Ascending aorta (tissue), 2 donors: ENCODE measurements at regions not wholly inside any gene's neighbourhood (a gene's known extent, or its start where the extent isn't known, plus 50 kb on each side); places are given as distances from the start of the nearest gene placed in this dataset.
A peak's percentile ranks its signal among the peaks of the same experiment; 100 is the strongest.

Experiments used
- DNase-seq, 2 donors: peaks; one replicate each; pipeline ENCODE4 v3.0.0-alpha.2; 2019; ENCODE audit warnings: low spot score in 2 of 2
- H3K27ac ChIP-seq, 2 donors: fragments of 200-600 bp; sonication (generic); one replicate each; pipeline ENCODE4 v1.5.1; 2016 to 2017; ENCODE audit warnings: mild to moderate bottlenecking in 1 of 2
- H3K27me3 ChIP-seq: fragments of 200-600 bp; sonication (generic); one replicate; pipeline ENCODE4 v1.5.1; 2017
- H3K36me3 ChIP-seq, 2 donors: fragments of 200-600 bp; sonication (generic); one replicate each; pipeline ENCODE4 v1.5.1; 2016
- H3K4me1 ChIP-seq, 2 donors: fragments of 200-600 bp; sonication (generic); one replicate each; pipeline ENCODE4 v1.5.1; 2016 to 2017; ENCODE audit warnings: mild to moderate bottlenecking in 1 of 2
- H3K4me3 ChIP-seq, 2 donors: fragments of 200-600 bp; sonication (generic); one replicate each; pipeline ENCODE4 v1.5.1; 2016 to 2017; ENCODE audit warnings: mild to moderate bottlenecking in 1 of 2
- H3K9me3 ChIP-seq, 2 donors: fragments of 200-600 bp; sonication (generic); one replicate each; pipeline ENCODE4 v1.5.1; 2016
- intact Hi-C: fragments of 100-400 bp; cut with DNase I; formaldehyde crosslinking; loops from one replicate; pipeline ENCODE4 v1.15.1; 2023
- TF ChIP-seq, protein P1 (sequence below), 3 experiments: fragments of 200-600 bp in 2 of 3; fragments of 450-650 bp in 1 of 3; sonication (generic) in 2 of 3; IDR thresholded peaks; one replicate each; pipeline ENCODE4 v1.5.1; 2016 to 2019; ENCODE audit warnings: antibody characterized with exemption in 3 of 3, mild to moderate bottlenecking in 1 of 3, moderate library complexity in 1 of 3

DNA sequence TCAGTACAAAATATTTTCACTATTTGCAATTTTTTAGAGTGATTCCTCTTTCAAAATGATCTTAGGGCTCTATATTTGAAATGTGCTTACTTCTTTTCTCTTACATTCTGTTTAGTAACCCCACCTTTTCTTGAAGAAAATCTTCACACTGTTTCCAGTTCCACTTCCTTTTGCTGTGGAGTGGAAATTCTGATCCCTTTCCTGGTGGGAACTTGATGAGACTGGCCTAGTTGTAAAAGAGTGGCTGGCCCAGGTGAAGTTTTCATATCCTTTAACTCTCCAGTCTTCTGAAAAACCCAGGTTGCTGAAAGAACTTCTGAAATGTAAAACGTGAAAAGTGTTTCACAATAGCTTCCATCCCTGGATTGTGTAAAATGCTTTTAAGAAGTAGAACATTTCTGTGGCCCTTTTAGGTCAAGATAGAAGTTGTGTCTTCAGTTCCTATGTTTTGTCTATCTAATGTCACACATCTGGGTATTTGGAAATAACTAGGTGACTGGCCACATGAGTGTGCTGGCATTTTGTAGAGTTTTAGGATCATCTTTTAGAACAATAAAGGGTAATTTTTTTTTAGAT, 84.8 kb upstream of the LRIG1 start:
- H3K36me3 ChIP-seq: no peaks in the 10 kb centered on the region
- no peaks in the 10 kb centered on the region for H3K9me3 ChIP-seq
- H3K27me3 ChIP-seq: no peaks in the 10 kb centered on the region
- no peak overlapping the region for H3K4me3 ChIP-seq
- no peak for DNase-seq
- intact Hi-C loops: no loop called here
- H3K4me1 ChIP-seq: no peaks in the 10 kb centered on the region
- H3K27ac ChIP-seq: no peak overlapping the region
- TF ChIP-seq, protein P1, sequence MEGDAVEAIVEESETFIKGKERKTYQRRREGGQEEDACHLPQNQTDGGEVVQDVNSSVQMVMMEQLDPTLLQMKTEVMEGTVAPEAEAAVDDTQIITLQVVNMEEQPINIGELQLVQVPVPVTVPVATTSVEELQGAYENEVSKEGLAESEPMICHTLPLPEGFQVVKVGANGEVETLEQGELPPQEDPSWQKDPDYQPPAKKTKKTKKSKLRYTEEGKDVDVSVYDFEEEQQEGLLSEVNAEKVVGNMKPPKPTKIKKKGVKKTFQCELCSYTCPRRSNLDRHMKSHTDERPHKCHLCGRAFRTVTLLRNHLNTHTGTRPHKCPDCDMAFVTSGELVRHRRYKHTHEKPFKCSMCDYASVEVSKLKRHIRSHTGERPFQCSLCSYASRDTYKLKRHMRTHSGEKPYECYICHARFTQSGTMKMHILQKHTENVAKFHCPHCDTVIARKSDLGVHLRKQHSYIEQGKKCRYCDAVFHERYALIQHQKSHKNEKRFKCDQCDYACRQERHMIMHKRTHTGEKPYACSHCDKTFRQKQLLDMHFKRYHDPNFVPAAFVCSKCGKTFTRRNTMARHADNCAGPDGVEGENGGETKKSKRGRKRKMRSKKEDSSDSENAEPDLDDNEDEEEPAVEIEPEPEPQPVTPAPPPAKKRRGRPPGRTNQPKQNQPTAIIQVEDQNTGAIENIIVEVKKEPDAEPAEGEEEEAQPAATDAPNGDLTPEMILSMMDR (IDR thresholded peaks at IDR 0.05): no peak

DNA sequence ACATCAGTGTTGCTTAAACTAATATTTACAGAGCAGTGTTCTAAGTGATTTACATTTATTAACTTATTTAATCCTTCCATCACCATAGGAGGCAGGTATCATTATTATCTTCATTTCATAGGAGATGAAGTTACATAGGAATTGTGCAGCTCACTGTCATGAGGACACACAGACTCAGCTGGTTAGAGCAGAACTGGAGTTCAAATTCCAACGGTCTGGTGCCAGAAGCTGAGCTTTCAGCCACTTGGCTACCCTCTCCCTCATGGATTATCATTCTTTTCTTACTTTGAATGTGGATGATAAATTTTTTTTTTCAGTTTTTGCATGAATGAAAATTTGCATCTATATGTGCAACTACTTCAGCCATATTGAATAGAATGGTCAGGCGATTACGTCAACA, 86.0 kb upstream of the LRIG1 start:
- DNase-seq: no peak
- intact Hi-C loops: no loop called here

DNA sequence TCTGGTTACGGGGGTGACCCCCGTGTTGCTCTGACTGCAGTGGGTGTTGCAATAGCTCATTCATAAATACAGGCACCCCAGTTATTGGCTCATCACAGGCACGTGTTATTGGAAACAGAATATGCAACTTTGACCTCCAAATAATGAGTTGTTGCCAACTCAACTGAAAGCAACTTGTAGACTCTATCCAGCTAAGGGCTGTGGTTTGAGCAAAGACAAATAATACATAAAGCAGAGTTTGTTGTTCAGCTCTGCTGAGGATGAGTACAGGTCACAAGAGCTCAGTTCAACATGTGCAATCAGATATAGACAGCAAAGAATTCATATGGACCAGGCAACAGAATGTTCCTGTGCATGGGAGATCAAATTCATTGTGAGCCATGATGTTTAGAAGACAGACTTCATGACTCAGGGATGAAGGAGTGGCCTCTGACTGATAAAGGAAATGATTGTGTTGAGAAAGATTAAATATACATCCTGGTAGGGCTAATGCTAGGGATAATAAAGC, 87.6 kb upstream of the LRIG1 start:
- TF ChIP-seq, protein P1 (IDR thresholded peaks at IDR 0.05): no peak
- H3K36me3 ChIP-seq: no peaks in the 10 kb centered on the region
- H3K27ac ChIP-seq: no peak overlapping the region
- H3K27me3 ChIP-seq: no peaks in the 10 kb centered on the region
- H3K9me3 ChIP-seq: no peaks in the 10 kb centered on the region
- intact Hi-C loops: no loop called here
- no peaks in the 10 kb centered on the region for H3K4me1 ChIP-seq
- H3K4me3 ChIP-seq: no peak overlapping the region
- DNase-seq: no peak

More for the DNA sequence above, 86.0 kb upstream of the LRIG1 start:
- TF ChIP-seq, protein P1 (IDR thresholded peaks at IDR 0.05): no peak
- H3K9me3 ChIP-seq: no peaks in the 10 kb centered on the region
- no peak overlapping the region for H3K27ac ChIP-seq
- no peaks in the 10 kb centered on the region for H3K36me3 ChIP-seq
- H3K27me3 ChIP-seq: no peaks in the 10 kb centered on the region
- H3K4me1 ChIP-seq: no peaks in the 10 kb centered on the region
- no peak overlapping the region for H3K4me3 ChIP-seq

DNA sequence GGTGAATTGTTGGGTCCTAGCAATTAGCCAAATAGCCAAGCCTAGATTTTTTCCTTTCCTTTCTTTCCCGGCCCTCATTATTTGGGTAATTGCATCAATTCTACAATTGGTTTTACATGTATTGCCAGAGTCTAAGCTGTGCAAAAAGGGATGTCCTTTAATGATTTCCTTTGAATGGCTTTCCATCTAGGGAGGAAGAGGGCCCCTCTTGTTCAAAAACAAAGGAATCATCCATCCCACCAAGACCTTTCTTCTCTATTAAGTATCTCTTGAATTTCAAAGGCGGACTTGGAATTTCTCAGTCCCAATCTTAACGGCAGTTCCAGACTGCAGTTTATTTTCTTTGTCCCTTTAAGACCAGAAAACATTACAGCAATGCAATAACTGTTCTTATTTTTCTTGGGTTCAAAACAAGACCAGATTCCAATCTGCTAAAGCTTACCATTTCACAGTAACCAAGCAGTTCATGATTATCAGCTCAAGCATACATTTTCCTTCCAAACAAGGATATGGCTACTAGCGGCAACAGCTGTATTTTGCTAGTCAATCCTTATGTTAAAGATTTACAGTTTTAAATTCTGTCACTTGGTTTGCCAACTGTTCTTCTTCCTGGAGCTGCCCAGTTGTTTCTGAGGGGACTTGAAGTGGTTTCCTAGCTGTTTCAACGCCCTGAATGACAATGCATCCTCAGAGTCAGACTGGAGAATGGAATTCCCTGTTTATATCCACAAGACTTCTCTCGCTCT, 91.4 kb upstream of the LRIG1 start:
- Histone ChIP-seq H3K36me3 (no peaks in the 10 kb centered on the region), H3K4me3 (peak overlapping the region in 1 of 2 donors; percentile 50), H3K27ac (peak overlapping the region; percentile 45 to 48), H3K4me1 (no peaks in the 10 kb centered on the region), H3K27me3 (no peaks in the 10 kb centered on the region), H3K9me3 (no peaks in the 10 kb centered on the region)
- intact Hi-C loops: loop anchor here (5.0 to 10.0 kb wide), 2 partner anchors 87 to 175 kb away; partner anchors contain the start of gene LRIG1
- TF ChIP-seq, protein P1 (IDR thresholded peaks at IDR 0.05): no peak
- DNase-seq: no peak

DNA sequence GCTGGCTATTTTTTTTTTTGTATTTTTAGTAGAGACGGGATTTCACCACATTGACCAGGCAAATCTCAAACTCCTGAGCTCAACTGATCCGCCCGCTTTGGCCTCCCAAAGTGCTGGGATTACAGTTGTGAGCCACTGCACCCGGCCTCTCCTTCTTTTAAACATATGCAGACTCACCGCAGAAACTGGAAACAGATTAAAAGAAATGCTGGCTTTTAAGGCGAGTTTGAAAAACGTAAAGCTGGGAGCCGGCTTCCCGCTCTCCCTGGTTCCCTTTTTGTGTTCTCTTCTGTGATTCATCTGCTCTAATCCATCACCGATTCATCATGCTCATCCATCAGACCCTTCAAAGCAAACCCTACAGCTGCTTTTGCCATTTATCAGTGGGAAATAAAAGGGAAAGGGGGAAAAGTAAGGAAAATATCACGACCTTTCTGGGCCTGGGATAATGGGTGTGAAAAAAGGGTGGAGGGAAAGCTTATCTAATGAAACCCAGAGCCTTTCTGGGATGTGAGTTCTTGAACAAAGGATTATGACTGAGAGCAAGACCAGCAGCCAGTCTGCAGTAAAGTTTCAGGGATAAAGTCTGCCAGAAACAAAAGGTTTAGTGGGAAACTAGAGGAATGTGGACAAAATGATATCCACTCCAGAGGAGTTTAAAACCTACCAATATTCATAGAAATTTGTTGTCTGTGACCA, 92.3 kb upstream of the LRIG1 start:
- DNase-seq: no peak
- TF ChIP-seq, protein P1 (IDR thresholded peaks at IDR 0.05): no peak
- intact Hi-C loops: loop anchor here (5.0 to 10.0 kb wide), 2 partner anchors 88 to 176 kb away; partner anchors contain the start of gene LRIG1
- peak overlapping the region in 1 of 2 donors; percentile 50 for H3K4me3 ChIP-seq
- no peaks in the 10 kb centered on the region for H3K4me1 ChIP-seq
- H3K27me3 ChIP-seq: no peaks in the 10 kb centered on the region
- peak overlapping the region; percentile 45 to 48 for H3K27ac ChIP-seq
- H3K36me3 ChIP-seq: no peaks in the 10 kb centered on the region
- H3K9me3 ChIP-seq: no peaks in the 10 kb centered on the region
